H9 (cell line): ENCODE measurements at regions not wholly inside any gene's neighbourhood (a gene's known extent, or its start where the extent isn't known, plus 50 kb on each side); places are given as distances from the start of the nearest gene placed in this dataset.

Experiments
- DNase-seq: peaks from one replicate; pipeline ENCODE4 v3.0.0-alpha.2; 2017
- H2AFZ ChIP-seq: one replicate; pipeline ENCODE4 v1.6.1; 2013; ENCODE audit warnings: mild to moderate bottlenecking, low read length, control low read depth, moderate library complexity
- H2AK5ac ChIP-seq: 2 replicates; pipeline ENCODE4 v1.6.1; 2013; ENCODE audit warnings: low read length, control low read depth, mixed read lengths; ENCODE audit not compliant: insufficient read length
- H2BK120ac ChIP-seq: one replicate; pipeline ENCODE4 v1.6.1; 2013; ENCODE audit warnings: low read depth, mild to moderate bottlenecking, low read length, control low read depth, inconsistent platforms; ENCODE audit not compliant: poor library complexity, severe bottlenecking
- H2BK12ac ChIP-seq: 2 replicates; pipeline ENCODE4 v1.6.1; 2013; ENCODE audit warnings: low read length, control low read depth, mixed read lengths, low read depth; ENCODE audit not compliant: insufficient read length
- H2BK15ac ChIP-seq: 2 replicates; pipeline ENCODE4 v1.6.1; 2013; ENCODE audit warnings: low read depth, low read length, control low read depth
- H2BK20ac ChIP-seq: one replicate; pipeline ENCODE4 v1.6.1; 2013; ENCODE audit warnings: low read depth, mild to moderate bottlenecking, low read length, control low read depth, inconsistent platforms; ENCODE audit not compliant: poor library complexity, severe bottlenecking
- H2BK5ac ChIP-seq: 2 replicates; pipeline ENCODE4 v1.6.1; 2013; ENCODE audit warnings: low read length, control low read depth, mixed read lengths; ENCODE audit not compliant: insufficient read length
- H3K14ac ChIP-seq: 2 replicates; pipeline ENCODE4 v1.6.1; 2013; ENCODE audit warnings: low read length, control low read depth; ENCODE audit not compliant: insufficient read depth
- H3K18ac ChIP-seq: 2 replicates; pipeline ENCODE4 v1.6.1; 2013; ENCODE audit warnings: low read depth, mild to moderate bottlenecking, mixed read lengths, low read length, control low read depth; ENCODE audit not compliant: insufficient read length
- H3K23ac ChIP-seq: 2 replicates; pipeline ENCODE4 v1.6.1; 2013; ENCODE audit warnings: low read length, control low read depth, mixed read lengths, low read depth; ENCODE audit not compliant: insufficient read length
- H3K23me2 ChIP-seq: 2 replicates; pipeline ENCODE4 v1.6.1; 2013; ENCODE audit warnings: low read depth, mild to moderate bottlenecking, mixed read lengths, low read length, control low read depth; ENCODE audit not compliant: insufficient read length, poor library complexity, severe bottlenecking
- H3K27ac ChIP-seq: 2 replicates; pipeline ENCODE4 v1.5.1; 2013; ENCODE audit warnings: low read length, control low read depth, mixed read lengths, low read depth; ENCODE audit not compliant: insufficient read length
- H3K27me3 ChIP-seq: 2 replicates; pipeline ENCODE4 v1.6.1; 2013; ENCODE audit warnings: low read length, control low read depth, inconsistent platforms; ENCODE audit not compliant: insufficient read depth
- H3K4ac ChIP-seq: 2 replicates; pipeline ENCODE4 v1.6.1; 2013; ENCODE audit warnings: low read depth, mild to moderate bottlenecking, control low read depth, inconsistent platforms, low read length, moderate library complexity
- H3K4me1 ChIP-seq: 2 replicates; pipeline ENCODE4 v1.6.1; 2013; ENCODE audit warnings: low read length, control low read depth, inconsistent platforms; ENCODE audit not compliant: insufficient read depth
- H3K4me2 ChIP-seq: 2 replicates; pipeline ENCODE4 v1.6.1; 2013; ENCODE audit warnings: low read length, control low read depth, mixed read lengths; ENCODE audit not compliant: insufficient read length, insufficient read depth
- H3K56ac ChIP-seq: 2 replicates; pipeline ENCODE4 v1.6.1; 2013; ENCODE audit warnings: low read depth, mild to moderate bottlenecking, mixed read lengths, low read length, control low read depth; ENCODE audit not compliant: insufficient read length
- H3K79me1 ChIP-seq: 2 replicates; pipeline ENCODE4 v1.6.1; 2013; ENCODE audit warnings: low read depth, mild to moderate bottlenecking, moderate library complexity, low read length, control low read depth, inconsistent platforms; ENCODE audit not compliant: insufficient read depth, poor library complexity, severe bottlenecking
- H3K79me2 ChIP-seq: 2 replicates; pipeline ENCODE4 v1.6.1; 2013; ENCODE audit warnings: low read length, control low read depth, inconsistent platforms; ENCODE audit not compliant: insufficient read depth
- H3K9ac ChIP-seq: 2 replicates; pipeline ENCODE4 v1.6.1; 2013; ENCODE audit warnings: low read length, control low read depth, mixed read lengths; ENCODE audit not compliant: insufficient read length; ENCODE audit errors: extremely low read depth
- H3K9me3 ChIP-seq: one replicate; pipeline ENCODE4 v1.6.1; 2013; ENCODE audit warnings: low read depth, low read length, inconsistent platforms; ENCODE audit not compliant: control insufficient read depth
- H3T11ph ChIP-seq: one replicate; pipeline ENCODE4 v1.6.1; 2013; ENCODE audit warnings: mild to moderate bottlenecking, low read length, control low read depth, inconsistent platforms
- H4K20me1 ChIP-seq: one replicate; pipeline ENCODE4 v1.6.1; 2013; ENCODE audit not compliant: control insufficient read depth, insufficient read length, insufficient read depth
- H4K5ac ChIP-seq: 2 replicates; pipeline ENCODE4 v1.6.1; 2013; ENCODE audit warnings: low read depth, mild to moderate bottlenecking, mixed read lengths, low read length, control low read depth; ENCODE audit not compliant: insufficient read length
- H4K8ac ChIP-seq: replicated peaks from 2 replicates; pipeline ENCODE4 v1.6.1; 2013; ENCODE audit warnings: low read length, control low read depth, mixed read lengths, low read depth; ENCODE audit not compliant: insufficient read length
- H4K91ac ChIP-seq: 2 replicates; pipeline ENCODE4 v1.6.1; 2013; ENCODE audit warnings: low read depth, mild to moderate bottlenecking, moderate library complexity, mixed read lengths, low read length, control low read depth; ENCODE audit not compliant: insufficient read length
- H3K27ac Mint-ChIP-seq, 3 experiments: 2 replicates in 2 of 3; 3 replicates in 1 of 3; pipeline ENCODE4 v1.8.0; 2020 to 2021; ENCODE audit warnings: mixed read lengths in 3 of 3, mild to moderate bottlenecking in 1 of 3, moderate library complexity in 1 of 3
- H3K27me3 Mint-ChIP-seq: 2 replicates; pipeline ENCODE4 v1.8.0; 2021; ENCODE audit warnings: low read depth, mild to moderate bottlenecking, moderate library complexity, mixed read lengths
- H3K36me3 Mint-ChIP-seq, 3 experiments: 2 replicates in 2 of 3; 3 replicates in 1 of 3; pipeline ENCODE4 v1.8.0; 2020 to 2021; ENCODE audit warnings: low read depth in 3 of 3, mixed read lengths in 3 of 3; ENCODE audit not compliant: insufficient read depth in 1 of 3
- H3K4me1 Mint-ChIP-seq, 2 experiments: 2 replicates each; pipeline ENCODE4 v1.8.0; 2020; ENCODE audit warnings: mixed read lengths in 2 of 2
- H3K4me3 Mint-ChIP-seq, 2 experiments: 2 replicates in 1 of 2; 3 replicates in 1 of 2; pipeline ENCODE4 v1.8.0; 2020 to 2021; ENCODE audit warnings: mild to moderate bottlenecking in 2 of 2, mixed read lengths in 2 of 2, moderate library complexity in 1 of 2
- H3K9me3 Mint-ChIP-seq, 2 experiments: 2 replicates in 1 of 2; 3 replicates in 1 of 2; pipeline ENCODE4 v1.8.0; 2020; ENCODE audit warnings: mild to moderate bottlenecking in 2 of 2, mixed read lengths in 2 of 2, moderate library complexity in 1 of 2
- CTCF ChIP-seq: fragments of 200-600 bp; sonication (generic); conservative IDR thresholded peaks from 3 replicates; pipeline ENCODE4 v1.8.0; 2021; ENCODE audit warnings: antibody characterized with exemption, mild to moderate bottlenecking
- WGBS: extraction: QIAGEN DNeasy Blood & Tissue Kit; methylation state at CpG from one replicate; pipeline ENCODE4 v1.1.7; 2013; ENCODE audit warnings: missing lambda C conversion rate, low lambda C conversion rate, mixed read lengths; ENCODE audit not compliant: insufficient read length; ENCODE audit errors: extremely low coverage; 5-methylcytosine and 5-hydroxymethylcytosine counted together

GRCh38 chr5:87825583-87825982 lies 412.9 kb upstream of the CCNH start:
- no CpG with 5 or more reads among the region's 1 CpG for WGBS
- H2AFZ ChIP-seq, result no peak overlapping the region
- no peak overlapping the region for H3K27ac Mint-ChIP-seq

More at GRCh38 chr5:87825583-87825982, 412.9 kb upstream of the CCNH start:
- no peak overlapping the region for H4K8ac ChIP-seq
- H2BK15ac ChIP-seq, result no peak overlapping the region
- Mint-ChIP-seq H3K36me3 (peaks cover 0 to 5% (median 0%) of the 10 kb centered on the region in 3 experiments; a peak in 1 of 7 replicates), H3K9me3 (peaks cover 0 to 3% of the 10 kb centered on the region in 2 experiments; a peak in 3 of 5 replicates), H3K4me1 (peaks cover 4% of the 10 kb centered on the region in 2 experiments; a peak in 3 of 4 replicates), H3K27me3 (no peaks in the 10 kb centered on the region), H3K4me3 (no peak overlapping the region)
- H3K4me1 ChIP-seq, result no peaks in the 10 kb centered on the region; the same call in none of the 2 replicates
- no peaks in the 10 kb centered on the region for H4K20me1 ChIP-seq
- DNase-seq, result no peak
- H4K91ac ChIP-seq, result no peak overlapping the region
- no peak overlapping the region for H2AK5ac ChIP-seq
- no peak for TF ChIP-seq CTCF
- H2BK120ac ChIP-seq, result no peak overlapping the region
- H3K4ac ChIP-seq, result no peak overlapping the region
- no peak overlapping the region for H4K5ac ChIP-seq
- no peaks in the 10 kb centered on the region for H3K79me2 ChIP-seq
- no peaks in the 10 kb centered on the region for H3K27me3 ChIP-seq
- no peak overlapping the region for H2BK12ac ChIP-seq
- no peak overlapping the region for H2BK20ac ChIP-seq
- no peak overlapping the region for H3K27ac ChIP-seq
- no peak overlapping the region for H3K18ac ChIP-seq
- H3K9ac ChIP-seq, result no peak overlapping the region
- H3K4me2 ChIP-seq, result no peak overlapping the region
- H2BK5ac ChIP-seq, result no peak overlapping the region
- H3K23me2 ChIP-seq, result no peaks in the 10 kb centered on the region
- no peak overlapping the region for H3K14ac ChIP-seq
- H3K56ac ChIP-seq, result no peak overlapping the region
- H3T11ph ChIP-seq, result no peak overlapping the region
- no peak overlapping the region for H3K23ac ChIP-seq
- H3K79me1 ChIP-seq, result no peaks in the 10 kb centered on the region
- H3K9me3 ChIP-seq, result no peaks in the 10 kb centered on the region
